GM12874 (cell line): ENCODE measurements at regions not wholly inside any gene's neighbourhood (a gene's known extent, or its start where the extent isn't known, plus 50 kb on each side); places are given as distances from the start of the nearest gene placed in this dataset.

ENCODE experiments used
- CTCF ChIP-seq: IDR thresholded peaks from 2 replicates; pipeline ENCODE4 v1.5.1; 2011; ENCODE audit warnings: low read depth, mild to moderate bottlenecking, control low read depth, low read length, moderate library complexity; ENCODE audit not compliant: insufficient read depth

- TF ChIP-seq CTCF = no peak
These were observed 332.5 kb upstream of the TRAM1L1 start for GRCh38 chr4:117417856-117418255.

DNA sequence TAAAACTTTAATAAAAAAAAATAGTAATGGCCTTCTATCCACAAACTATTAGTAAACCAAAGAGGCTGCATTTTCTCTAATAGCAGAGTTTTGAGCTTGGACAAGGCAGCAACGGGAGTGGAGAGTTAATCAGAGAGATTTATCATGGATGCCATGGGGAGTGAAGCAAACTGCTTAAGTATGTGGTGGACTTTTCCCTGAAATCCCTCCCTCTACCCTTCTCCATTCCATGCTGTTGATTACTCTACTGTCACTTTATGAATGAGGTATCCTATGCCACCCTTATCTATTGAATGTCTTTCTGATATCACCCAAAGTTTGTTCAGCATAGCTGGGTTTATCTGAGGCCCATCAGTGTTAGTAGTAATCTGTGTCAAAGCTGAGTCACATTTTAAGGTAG, 335.6 kb upstream of the TRAM1L1 start:
- no peak for TF ChIP-seq CTCF

- TF ChIP-seq CTCF = no peak
These were observed 336.3 kb upstream of the TRAM1L1 start for GRCh38 chr4:117421706-117422105.

DNA sequence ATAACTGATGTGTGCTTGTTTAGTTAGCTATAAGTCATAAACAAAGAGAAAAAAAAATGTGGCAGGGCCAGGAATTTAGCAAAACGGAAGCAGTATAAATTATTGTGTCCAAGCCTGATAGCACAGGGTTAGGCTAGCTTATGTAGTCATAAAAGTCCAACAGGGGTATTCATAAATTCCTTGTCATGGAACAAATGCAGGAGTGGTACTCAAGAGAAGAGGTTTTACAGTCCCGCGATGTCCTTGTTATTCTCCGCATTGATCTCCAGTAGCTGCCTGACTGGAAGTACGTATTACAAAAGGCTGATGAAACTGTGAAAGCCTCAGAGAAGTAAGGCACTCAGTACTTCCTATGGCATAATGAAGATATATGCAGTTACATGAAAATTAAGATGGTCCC, 336.9 kb upstream of the TRAM1L1 start:
- TF ChIP-seq CTCF = no peak

DNA sequence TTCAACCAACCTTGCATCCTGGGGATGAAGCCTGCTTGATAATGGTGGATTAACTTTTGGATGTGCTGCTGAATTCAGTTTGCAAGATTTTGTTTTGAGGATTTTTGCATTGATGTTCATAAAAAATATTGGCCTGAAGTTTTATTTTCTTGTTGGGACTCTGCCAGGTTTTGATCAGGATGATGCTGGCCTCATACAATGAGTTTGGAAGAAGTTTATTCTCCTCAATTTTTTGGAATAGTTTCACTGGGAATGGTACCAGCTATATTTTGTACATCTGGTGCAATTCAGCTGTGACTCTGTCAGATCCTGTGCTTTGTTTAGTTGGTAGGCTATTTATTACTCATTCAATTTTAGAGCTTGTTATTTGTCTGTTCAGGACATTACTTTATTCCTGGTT, 340.3 kb upstream of the TRAM1L1 start:
- no peak for TF ChIP-seq CTCF

GRCh38 chr4:117428536-117428935, 343.2 kb upstream of the TRAM1L1 start:
- no peak for TF ChIP-seq CTCF

DNA sequence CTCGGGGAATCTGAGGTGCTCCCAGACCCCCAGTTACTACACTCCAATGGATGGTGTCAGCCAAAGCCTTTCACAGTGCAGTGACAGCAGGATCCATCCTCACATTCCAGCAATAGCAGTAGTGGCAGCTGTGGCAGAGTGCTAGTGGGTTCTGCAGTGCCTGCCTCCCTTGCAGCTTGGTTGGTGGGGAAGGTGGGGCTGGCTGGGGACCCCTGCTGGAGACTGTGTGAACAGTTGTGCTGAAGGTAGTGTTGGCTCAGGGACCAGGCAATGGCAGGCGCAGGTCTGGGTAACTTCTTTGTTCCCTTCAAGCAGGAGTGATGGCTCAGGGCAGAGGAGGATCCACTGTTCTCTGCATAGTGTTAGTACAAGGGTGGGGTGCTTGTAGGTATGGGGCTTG, 343.7 kb upstream of the TRAM1L1 start:
- peak; percentile 18; the same call in 1 of the 2 replicates for TF ChIP-seq CTCF

DNA sequence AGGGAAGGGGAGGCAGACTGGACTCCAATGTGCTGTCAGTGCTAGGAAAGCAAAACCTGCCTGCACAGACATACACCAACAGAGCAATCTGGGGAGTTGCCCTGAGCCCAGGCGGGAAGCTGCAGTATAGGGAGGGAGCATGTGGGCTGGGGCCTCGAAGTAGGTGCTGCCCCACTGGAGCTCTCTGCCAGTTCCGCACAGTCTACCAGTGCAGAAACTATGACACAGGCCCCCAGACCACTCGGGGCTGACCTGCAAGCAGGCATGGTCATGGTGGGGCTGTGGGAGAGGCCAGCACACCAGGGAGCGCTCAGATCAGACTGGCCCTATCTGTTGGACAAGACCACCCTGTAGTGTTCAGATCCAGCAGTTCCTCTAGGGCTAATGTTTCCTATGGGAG, 344.1 kb upstream of the TRAM1L1 start:
- TF ChIP-seq CTCF = no peak
